Stimulated activated naive CD4-positive, alpha-beta T cell treated with Interleukin-2 at 50 U/mL for 16 hours (primary cell): ENCODE measurements at regions not wholly inside any gene's neighbourhood (a gene's known extent, or its start where the extent isn't known, plus 50 kb on each side); places are given as distances from the start of the nearest gene placed in this dataset.
A peak's percentile ranks its signal among the peaks of the same experiment; 100 is the strongest.

ENCODE experiments used
- DNase-seq: peaks from one replicate; lab custom pipeline; 2025; lab: John Stamatoyannopoulos, UW

GRCh38 chrX:148365233-148365632 lies 135.2 kb upstream of the AFF2 start:
- DNase-seq, result no peak

DNA sequence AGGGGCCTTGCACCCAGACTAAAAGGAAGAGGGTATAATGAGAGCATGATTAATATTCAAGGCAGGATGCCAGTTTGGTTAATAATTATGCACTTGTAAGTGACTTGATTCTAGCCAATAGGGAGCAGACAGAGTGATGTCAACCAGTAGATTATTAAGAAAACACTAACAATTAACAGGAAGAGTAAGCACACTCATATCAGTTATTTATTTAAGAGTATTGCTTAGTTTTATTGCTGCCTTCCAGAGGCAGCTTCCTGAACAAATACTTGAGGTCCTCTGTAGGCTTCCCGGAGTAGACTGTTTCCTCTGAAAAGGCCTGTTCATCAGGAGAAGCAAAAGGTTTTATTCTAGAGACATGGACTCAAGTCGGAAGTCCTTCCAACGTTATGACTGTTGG lies 129.1 kb upstream of the AFF2 start:
- DNase-seq, result no peak

GRCh38 chrX:148372925-148373324 lies 127.5 kb upstream of the AFF2 start:
- DNase-seq, result no peak

DNA sequence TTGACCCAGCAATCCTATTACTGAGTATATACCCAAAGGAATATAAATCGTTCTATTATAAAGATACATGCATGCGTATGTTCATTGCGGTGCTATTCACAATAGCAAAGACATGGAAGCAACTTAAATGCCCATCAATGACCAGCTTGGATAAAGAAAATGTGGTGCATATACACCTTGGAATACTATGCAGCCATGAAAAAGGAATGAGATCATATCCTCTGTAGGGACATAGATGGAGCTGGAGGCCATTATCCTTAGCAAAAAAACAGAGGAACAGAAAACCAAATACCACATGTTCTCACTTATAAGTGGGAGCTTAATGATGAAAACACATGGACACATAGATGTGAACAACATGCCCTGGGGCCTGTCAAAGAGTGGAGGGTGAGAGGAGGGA lies 124.1 kb upstream of the AFF2 start:
- DNase-seq, result no peak

GRCh38 chrX:148380107-148380506 lies 120.3 kb upstream of the AFF2 start:
- DNase-seq, result no peak

DNA sequence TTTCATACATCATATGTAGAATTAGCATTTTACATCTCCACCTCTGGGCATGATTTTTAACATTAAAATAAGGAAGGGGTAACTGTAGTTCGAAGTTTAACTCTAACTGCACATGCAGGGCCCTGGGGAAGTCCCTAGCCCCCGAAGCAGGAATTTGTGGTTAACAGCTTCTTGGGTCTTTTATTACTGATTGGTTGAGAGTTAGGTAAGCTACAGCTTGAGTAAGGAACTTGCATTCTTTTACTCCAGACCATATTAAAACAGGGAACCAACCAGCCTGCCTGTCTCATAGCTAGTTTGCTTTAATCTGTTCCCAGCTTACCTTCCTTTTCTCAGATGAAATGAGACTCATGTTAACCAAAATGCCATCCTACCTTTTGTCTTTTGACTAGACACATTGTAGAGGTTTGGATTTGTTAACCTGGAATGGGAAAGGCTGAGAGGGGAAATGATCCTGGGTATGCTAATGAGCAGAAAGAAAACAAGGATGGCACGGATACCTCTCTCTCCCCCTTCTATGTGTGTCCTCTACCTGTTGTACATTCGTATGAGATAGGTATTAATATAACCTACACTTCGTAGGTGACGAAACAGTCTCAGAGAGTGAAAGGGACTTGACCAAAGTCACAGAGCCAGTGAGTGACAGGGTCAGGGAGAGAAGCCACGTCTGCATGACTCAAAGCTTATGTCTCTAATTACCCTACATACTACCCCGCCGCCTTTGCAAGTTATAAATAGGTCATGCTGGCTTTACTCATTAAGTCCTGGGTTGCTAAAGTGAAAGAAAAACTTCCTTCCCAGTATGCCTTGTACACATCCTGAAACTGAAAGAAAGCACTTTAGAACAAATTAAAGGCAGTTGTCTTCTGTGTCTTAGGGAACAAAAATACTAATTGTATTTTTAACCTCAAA lies 119.5 kb upstream of the AFF2 start:
- peak; percentile 48 for DNase-seq

GRCh38 chrX:148381603-148382002 lies 118.8 kb upstream of the AFF2 start:
- DNase-seq, result no peak

DNA sequence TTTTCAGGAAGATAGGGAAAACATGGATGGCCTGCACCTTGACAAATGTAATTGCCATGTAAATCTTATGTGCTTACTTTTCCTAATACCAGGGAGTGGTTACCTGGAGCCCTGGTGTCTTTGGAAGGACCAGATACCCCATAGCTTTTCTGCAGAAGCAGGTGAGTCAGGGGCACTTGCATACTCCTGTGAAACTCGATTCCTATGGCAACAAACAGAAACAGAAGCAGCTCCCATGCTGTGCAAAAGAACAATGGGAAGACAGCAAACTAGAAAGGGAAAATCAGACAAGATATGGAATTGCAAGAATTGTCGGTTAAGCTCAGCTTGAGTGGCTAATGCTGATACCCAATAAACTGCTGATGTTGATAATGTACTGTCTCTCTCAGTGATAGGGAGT lies 117.4 kb upstream of the AFF2 start:
- DNase-seq, result no peak

DNA sequence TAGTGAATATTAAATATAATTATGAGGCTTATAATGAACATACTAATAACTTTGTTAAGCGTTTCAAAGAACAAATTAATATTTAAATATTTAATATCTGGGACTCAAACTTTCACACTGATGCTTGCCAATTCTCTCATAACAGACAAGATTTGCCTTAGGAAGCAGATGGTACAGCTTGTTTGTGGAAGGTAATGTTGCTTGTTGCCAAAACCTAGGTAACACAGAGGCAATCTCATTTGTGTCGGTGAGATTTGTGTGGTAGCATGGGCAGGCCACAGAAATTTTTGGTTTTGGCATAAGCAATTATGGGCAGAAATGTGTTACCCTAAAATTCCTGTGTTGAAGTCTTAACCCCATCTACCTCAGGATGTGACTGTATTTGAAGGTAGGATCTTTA lies 114.9 kb upstream of the AFF2 start:
- DNase-seq, result no peak

DNA sequence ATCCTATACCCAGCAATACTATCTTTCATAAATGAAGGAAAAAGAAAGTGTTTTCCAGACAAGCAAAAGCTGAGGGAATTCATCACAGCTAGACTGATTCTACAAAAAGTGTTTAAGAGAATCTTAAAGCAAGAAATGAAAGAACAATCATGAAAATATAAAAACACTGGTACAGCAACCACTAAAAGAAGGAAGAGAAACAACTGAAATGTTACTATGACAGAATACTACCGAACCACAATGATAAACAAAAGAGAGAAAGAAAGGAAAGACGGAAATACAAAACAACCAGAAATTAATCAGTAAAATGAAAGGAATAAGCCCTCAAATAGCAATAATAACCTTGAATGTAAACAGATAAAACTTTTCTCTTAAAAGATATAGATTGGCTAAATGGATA lies 110.8 kb upstream of the AFF2 start:
- DNase-seq, result no peak

- no peak for DNase-seq
Measured at GRCh38 chrX:148412006-148412405, 88.4 kb upstream of the AFF2 start.

DNA sequence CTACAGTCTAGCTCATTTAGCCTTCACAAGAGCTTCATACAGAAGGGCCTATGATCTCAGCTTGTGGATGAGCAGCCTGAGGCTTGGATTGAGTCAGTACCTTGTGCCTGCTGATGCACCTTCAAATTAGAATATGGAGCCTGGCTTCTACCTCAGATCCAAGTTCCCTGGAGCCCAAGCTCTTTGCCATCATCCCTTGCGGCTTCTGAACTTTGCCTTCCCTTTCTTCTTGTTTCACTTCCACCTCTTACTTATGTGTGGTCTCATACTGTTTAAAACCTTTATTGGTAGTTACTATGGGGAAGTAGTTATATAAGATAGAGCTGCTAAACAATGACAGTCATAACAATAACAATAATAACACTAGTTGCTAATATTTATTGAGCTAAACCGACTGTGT lies 84.3 kb upstream of the AFF2 start:
- no peak for DNase-seq

DNA sequence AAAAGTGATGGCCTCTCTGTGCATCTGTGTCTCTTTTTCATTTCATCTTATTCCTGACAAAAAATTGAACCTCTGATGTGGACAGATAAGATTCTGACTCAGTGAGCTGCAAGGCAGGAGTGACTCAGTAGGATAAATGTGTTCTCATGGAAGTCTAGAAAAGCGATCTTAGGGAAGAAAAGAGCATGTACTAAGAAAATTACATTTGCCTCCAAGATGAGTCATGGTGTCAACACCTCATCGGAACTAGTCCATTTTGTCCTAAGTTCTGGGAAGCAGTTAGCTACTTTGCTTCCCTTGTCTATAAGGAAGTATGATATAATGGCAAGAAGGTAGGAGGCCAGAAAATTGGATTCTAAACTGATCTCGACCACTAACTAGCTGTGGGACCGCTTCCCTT lies 83.5 kb upstream of the AFF2 start:
- no peak for DNase-seq

DNA sequence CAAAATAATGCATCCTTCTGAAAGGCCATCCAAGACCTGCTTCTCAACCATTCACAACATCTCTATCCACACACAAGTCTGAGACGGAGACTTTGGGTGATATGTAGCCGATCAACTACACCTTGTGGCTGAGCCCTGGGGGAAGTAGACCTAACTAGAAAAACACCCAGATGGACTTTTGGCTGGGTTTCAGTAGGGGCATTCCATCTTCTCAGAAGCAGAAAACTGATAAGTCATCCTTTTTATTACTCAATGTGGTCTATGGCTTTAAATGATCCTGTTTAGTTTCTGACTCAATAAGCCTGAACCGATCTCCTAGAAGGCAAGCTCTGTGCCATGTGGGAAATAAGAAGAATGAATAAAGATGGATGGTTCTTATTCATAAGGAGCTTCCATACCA lies 82.5 kb upstream of the AFF2 start:
- DNase-seq, result no peak

- no peak for DNase-seq
Measured at GRCh38 chrX:148422526-148422925, 77.9 kb upstream of the AFF2 start.

DNA sequence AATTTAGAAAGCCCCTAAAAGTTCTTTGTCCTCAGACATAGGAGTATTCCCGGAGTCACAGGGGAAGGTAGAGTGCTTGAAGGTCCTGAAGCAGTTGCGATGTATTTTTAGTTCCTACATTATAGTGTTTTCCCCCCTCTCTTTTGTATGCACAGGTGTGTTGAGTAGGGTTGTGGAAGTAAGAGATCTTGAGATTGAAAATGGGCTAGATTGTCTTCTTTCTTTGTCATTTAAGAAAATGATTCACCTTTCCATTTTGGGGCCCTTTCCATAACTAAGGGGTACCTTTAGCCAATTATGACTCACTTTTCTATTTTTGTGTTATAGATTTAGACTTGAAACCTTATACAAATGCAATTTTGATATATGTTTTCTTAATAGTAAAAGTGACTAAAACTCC lies 75.8 kb upstream of the AFF2 start:
- no peak for DNase-seq

DNA sequence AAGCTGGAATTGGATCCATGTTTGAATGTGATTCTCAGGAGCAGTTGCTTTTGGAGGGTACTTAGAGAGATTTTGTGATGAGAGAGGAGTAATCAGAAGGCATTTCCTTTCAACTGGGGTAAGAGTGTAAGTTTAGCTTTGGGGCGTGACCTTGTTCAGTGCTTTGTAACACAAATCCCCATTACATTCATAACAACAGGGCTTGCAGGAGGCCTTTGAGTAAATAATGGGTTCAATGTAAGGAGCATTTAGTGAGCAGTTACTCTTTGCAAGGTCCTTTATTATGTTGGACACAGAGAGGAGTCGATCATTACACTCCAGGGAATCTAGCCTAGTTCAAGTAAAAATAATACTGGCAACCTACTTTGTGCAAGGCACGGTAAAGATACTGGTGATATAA lies 74.0 kb upstream of the AFF2 start:
- no peak for DNase-seq

DNA sequence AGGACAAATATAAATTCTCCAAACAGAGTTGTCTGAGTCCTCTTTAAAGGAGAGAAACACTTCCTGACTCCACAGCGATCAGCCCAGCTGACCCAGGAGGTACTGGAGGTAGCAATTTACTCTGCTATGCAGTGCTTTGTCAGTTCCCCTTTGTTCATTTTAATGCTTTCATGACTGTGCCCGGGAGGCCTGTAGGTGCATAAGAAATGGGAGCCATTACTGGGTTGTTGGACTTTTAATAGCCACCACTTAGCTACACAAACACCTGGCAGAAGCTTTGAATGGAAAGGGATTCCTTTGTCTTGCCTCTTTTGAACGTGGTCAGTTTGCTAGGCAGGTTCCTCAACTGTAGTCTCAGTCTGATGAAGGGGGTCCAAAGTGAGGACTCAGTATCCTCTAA lies 59.0 kb upstream of the AFF2 start:
- DNase-seq, result no peak

GRCh38 chrX:148443216-148443615 lies 57.2 kb upstream of the AFF2 start:
- no peak for DNase-seq

- DNase-seq, result no peak
Measured at GRCh38 chrX:148448686-148449085, 51.7 kb upstream of the AFF2 start.
